Mammary epithelial cell (primary cell): ENCODE measurements at regions not wholly inside any gene's neighbourhood (a gene's known extent, or its start where the extent isn't known, plus 50 kb on each side); places are given as distances from the start of the nearest gene placed in this dataset.

Source experiments
- CTCF ChIP-seq, 2 donors: IDR thresholded peaks in 1 of 2; conservative IDR thresholded peaks in 1 of 2; 2 replicates each; pipeline ENCODE4 v1.5.1; 2011 to 2012; ENCODE audit warnings: inconsistent platforms in 2 of 2, low read length in 2 of 2, mild to moderate bottlenecking in 2 of 2, control low read depth in 1 of 2, low read depth in 1 of 2; ENCODE audit not compliant: insufficient read depth in 1 of 2; ENCODE audit errors: extremely low read depth in 1 of 2
- EZH2 ChIP-seq: IDR thresholded peaks from 2 replicates; pipeline ENCODE4 v1.6.1; 2012; ENCODE audit warnings: low read length, inconsistent platforms, borderline replicate concordance

- no peak for TF ChIP-seq CTCF (conservative IDR thresholded peaks at IDR 0.05 in 1 of 2, IDR thresholded peaks at IDR 0.05 in 1 of 2; ENCODE audit: extremely low read depth in 1 of 2, insufficient read depth in 1 of 2, low read depth in 1 of 2, low read length in 2 of 2)
- TF ChIP-seq EZH2, result no peak
Measured at GRCh38 chr11:45373506-45374035, 87.4 kb upstream of the SYT13 start.
